22Rv1 (cell line): ENCODE measurements at regions not wholly inside any gene's neighbourhood (a gene's known extent, or its start where the extent isn't known, plus 50 kb on each side); places are given as distances from the start of the nearest gene placed in this dataset.

Experiments
- ZFX ChIP-seq: fragments of 450-650 bp; IDR thresholded peaks from 2 replicates; pipeline ENCODE4 v1.6.1; 2017; ENCODE audit warnings: antibody characterized with exemption, borderline replicate concordance
- TF ChIP-seq, protein P1 (sequence below): fragments of 450-650 bp; IDR thresholded peaks from 2 replicates; pipeline ENCODE4 v1.5.1; 2017; ENCODE audit warnings: mild to moderate bottlenecking

DNA sequence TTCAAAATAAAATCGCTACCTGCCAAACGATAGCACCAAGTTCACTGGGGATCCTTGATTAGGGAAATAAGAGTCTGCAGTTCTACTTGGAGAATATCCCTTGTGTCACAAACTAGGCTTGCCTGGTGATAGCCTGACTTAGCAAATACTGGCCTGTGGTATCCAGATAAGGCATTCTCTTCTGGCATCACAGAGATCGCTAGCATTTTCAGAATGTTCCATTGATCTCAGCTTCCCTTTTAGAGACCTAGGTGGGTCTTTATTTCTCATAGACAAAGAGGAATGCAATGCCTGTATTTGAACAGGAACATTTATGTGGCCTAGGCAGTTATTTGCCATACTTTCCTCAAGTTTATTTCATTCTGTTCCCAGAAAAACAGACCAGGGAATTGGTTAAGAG is 349.1 kb downstream of the STK39 start:
- TF ChIP-seq, protein P1, sequence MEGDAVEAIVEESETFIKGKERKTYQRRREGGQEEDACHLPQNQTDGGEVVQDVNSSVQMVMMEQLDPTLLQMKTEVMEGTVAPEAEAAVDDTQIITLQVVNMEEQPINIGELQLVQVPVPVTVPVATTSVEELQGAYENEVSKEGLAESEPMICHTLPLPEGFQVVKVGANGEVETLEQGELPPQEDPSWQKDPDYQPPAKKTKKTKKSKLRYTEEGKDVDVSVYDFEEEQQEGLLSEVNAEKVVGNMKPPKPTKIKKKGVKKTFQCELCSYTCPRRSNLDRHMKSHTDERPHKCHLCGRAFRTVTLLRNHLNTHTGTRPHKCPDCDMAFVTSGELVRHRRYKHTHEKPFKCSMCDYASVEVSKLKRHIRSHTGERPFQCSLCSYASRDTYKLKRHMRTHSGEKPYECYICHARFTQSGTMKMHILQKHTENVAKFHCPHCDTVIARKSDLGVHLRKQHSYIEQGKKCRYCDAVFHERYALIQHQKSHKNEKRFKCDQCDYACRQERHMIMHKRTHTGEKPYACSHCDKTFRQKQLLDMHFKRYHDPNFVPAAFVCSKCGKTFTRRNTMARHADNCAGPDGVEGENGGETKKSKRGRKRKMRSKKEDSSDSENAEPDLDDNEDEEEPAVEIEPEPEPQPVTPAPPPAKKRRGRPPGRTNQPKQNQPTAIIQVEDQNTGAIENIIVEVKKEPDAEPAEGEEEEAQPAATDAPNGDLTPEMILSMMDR: no peak
- no peak for TF ChIP-seq ZFX
